DOHH2 (cell line): ENCODE measurements at regions not wholly inside any gene's neighbourhood (a gene's known extent, or its start where the extent isn't known, plus 50 kb on each side); places are given as distances from the start of the nearest gene placed in this dataset.
"Not testable (repeated sequence)": the region's sequence is repeated elsewhere in the genome, so short reads cannot be mapped to it uniquely, and the experiment has no call there.

Source experiments
- H3F3A ChIP-seq: fragments of 200-600 bp; sonication (generic), shearing (Covaris generic); 2 replicates; pipeline ENCODE4 v1.6.0; 2016; ENCODE audit warnings: antibody characterized with exemption, mild to moderate bottlenecking; ENCODE audit not compliant: control insufficient read depth, insufficient read depth
- H3K27ac ChIP-seq: fragments of 200-600 bp; sonication (generic); 2 replicates; pipeline ENCODE4 v1.5.1; 2014; ENCODE audit warnings: low read depth, mild to moderate bottlenecking, low read length, moderate library complexity
- H3K27me3 ChIP-seq: fragments of 200-600 bp; sonication (generic); 2 replicates; pipeline ENCODE4 v1.6.1; 2014; ENCODE audit warnings: mild to moderate bottlenecking, low read length, mixed read lengths; ENCODE audit not compliant: control insufficient read depth
- H3K36me3 ChIP-seq: fragments of 200-600 bp; sonication (generic); 2 replicates; pipeline ENCODE4 v1.6.1; 2014; ENCODE audit warnings: mild to moderate bottlenecking, low read length, moderate library complexity, mixed read lengths; ENCODE audit not compliant: control insufficient read depth
- H3K4me1 ChIP-seq: fragments of 200-600 bp; sonication (generic); 2 replicates; pipeline ENCODE4 v1.6.1; 2014; ENCODE audit warnings: mild to moderate bottlenecking, low read length, mixed read lengths; ENCODE audit not compliant: control insufficient read depth
- H3K4me2 ChIP-seq: fragments of 200-600 bp; sonication (generic); 2 replicates; pipeline ENCODE4 v1.6.0; 2014; ENCODE audit warnings: mild to moderate bottlenecking, low read length, moderate library complexity
- H3K4me3 ChIP-seq: fragments of 200-600 bp; sonication (generic); 2 replicates; pipeline ENCODE4 v1.5.1; 2014; ENCODE audit warnings: mild to moderate bottlenecking, low read length, mixed read lengths
- H3K79me2 ChIP-seq: fragments of 200-600 bp; sonication (generic); 2 replicates; pipeline ENCODE4 v1.6.1; 2014; ENCODE audit warnings: mild to moderate bottlenecking, low read length, mixed read lengths; ENCODE audit not compliant: control insufficient read depth
- H3K9me2 ChIP-seq: fragments of 200-600 bp; sonication (generic); replicated peaks from 2 replicates; pipeline ENCODE4 v1.6.1; 2014; ENCODE audit warnings: mild to moderate bottlenecking, low read length, mixed read lengths; ENCODE audit not compliant: control insufficient read depth
- H3K9me3 ChIP-seq: fragments of 200-600 bp; sonication (generic); 2 replicates; pipeline ENCODE4 v1.6.1; 2014; ENCODE audit warnings: antibody characterized with exemption, low read length, mixed read lengths; ENCODE audit not compliant: control insufficient read depth, insufficient read depth
- H4K20me1 ChIP-seq: fragments of 200-600 bp; sonication (generic); 2 replicates; pipeline ENCODE4 v1.6.0; 2014; ENCODE audit warnings: low read depth, mild to moderate bottlenecking, antibody characterized with exemption, low read length, moderate library complexity; ENCODE audit not compliant: control insufficient read depth, insufficient read depth
- CTCF ChIP-seq: fragments of 200-600 bp; sonication (generic); IDR thresholded peaks from one replicate; pipeline ENCODE4 v1.5.1; 2014; ENCODE audit warnings: antibody characterized with exemption, mild to moderate bottlenecking, low read depth, low read length; ENCODE audit not compliant: poor library complexity, severe bottlenecking
- EZH2phosphoT487 ChIP-seq: fragments of 200-600 bp; sonication (generic); IDR thresholded peaks from 2 replicates; pipeline ENCODE4 v1.6.1; 2017; ENCODE audit warnings: borderline replicate concordance, mild to moderate bottlenecking, antibody characterized with exemption, low read length, moderate library complexity, mixed read lengths

- TF ChIP-seq EZH2phosphoT487 = no peak
- no peak overlapping the region for H3K27ac ChIP-seq
These were observed 260.2 kb downstream of the XPNPEP1 start for GRCh38 chr10:109663122-109663521.

GRCh38 chr10:109652612-109653011 is 270.7 kb downstream of the XPNPEP1 start:
- not testable (repeated sequence) for H3K36me3 ChIP-seq, H4K20me1 ChIP-seq, H3K4me3 ChIP-seq

More at GRCh38 chr10:109663122-109663521, 260.2 kb downstream of the XPNPEP1 start:
- Histone ChIP-seq H3K4me1 (no peaks in the 10 kb centered on the region), H4K20me1 (no peaks in the 10 kb centered on the region), H3K27me3 (no peaks in the 10 kb centered on the region), H3K9me3 (peaks cover 15% of the 10 kb centered on the region; the same call in 1 of the 2 replicates), H3K79me2 (no peaks in the 10 kb centered on the region), H3F3A (no peaks in the 10 kb centered on the region), H3K9me2 (no peaks in the 10 kb centered on the region), H3K36me3 (no peaks in the 10 kb centered on the region), H3K4me3 (no peak overlapping the region), H3K4me2 (no peak overlapping the region)

GRCh38 chr10:109650228-109650627 is 273.1 kb downstream of the XPNPEP1 start:
- H3K79me2 ChIP-seq = no peaks in the 10 kb centered on the region
- H3K4me1 ChIP-seq = no peaks in the 10 kb centered on the region
- no peaks in the 10 kb centered on the region for H3K36me3 ChIP-seq
- no peaks in the 10 kb centered on the region for H3K9me2 ChIP-seq
- H3K27me3 ChIP-seq = no peaks in the 10 kb centered on the region
- no peaks in the 10 kb centered on the region for H3F3A ChIP-seq
- H3K27ac ChIP-seq = no peak overlapping the region
- no peak overlapping the region for H3K4me2 ChIP-seq
- no peaks in the 10 kb centered on the region for H3K9me3 ChIP-seq
- H4K20me1 ChIP-seq = no peaks in the 10 kb centered on the region
- TF ChIP-seq EZH2phosphoT487 (no peak), CTCF (no peak)
- no peak overlapping the region for H3K4me3 ChIP-seq

More at GRCh38 chr10:109652612-109653011, 270.7 kb downstream of the XPNPEP1 start:
- not testable (repeated sequence) for H3K27ac ChIP-seq, H3K27me3 ChIP-seq, H3K9me3 ChIP-seq, H3F3A ChIP-seq, H3K4me1 ChIP-seq, H3K79me2 ChIP-seq, H3K9me2 ChIP-seq, H3K4me2 ChIP-seq

GRCh38 chr10:109647627-109648026 is 275.7 kb downstream of the XPNPEP1 start:
- no peaks in the 10 kb centered on the region for H3K9me2 ChIP-seq
- H3F3A ChIP-seq = no peaks in the 10 kb centered on the region
- no peaks in the 10 kb centered on the region for H4K20me1 ChIP-seq
- no peak overlapping the region for H3K4me2 ChIP-seq
- H3K4me3 ChIP-seq = no peak overlapping the region
- TF ChIP-seq CTCF (peak; percentile 13), EZH2phosphoT487 (no peak)
- no peaks in the 10 kb centered on the region for H3K9me3 ChIP-seq
- H3K36me3 ChIP-seq = no peaks in the 10 kb centered on the region
- H3K79me2 ChIP-seq = no peaks in the 10 kb centered on the region
- H3K27me3 ChIP-seq = no peaks in the 10 kb centered on the region
- no peak overlapping the region for H3K27ac ChIP-seq
- H3K4me1 ChIP-seq = no peaks in the 10 kb centered on the region
